Hepatocyte (in vitro differentiated cells): ENCODE measurements at regions not wholly inside any gene's neighbourhood (a gene's known extent, or its start where the extent isn't known, plus 50 kb on each side); places are given as distances from the start of the nearest gene placed in this dataset.

ENCODE experiments used
- DNase-seq: peaks from one replicate; pipeline ENCODE4 v3.0.0-alpha.2; 2016; ENCODE audit warnings: low spot score
- H2AFZ ChIP-seq: fragments of 200-600 bp; sonication (generic); 2 replicates; pipeline ENCODE4 v1.6.0; 2016; ENCODE audit warnings: antibody characterized with exemption, mild to moderate bottlenecking
- H3K27ac ChIP-seq: fragments of 200-600 bp; sonication (generic); 2 replicates; pipeline ENCODE4 v1.5.1; 2016; ENCODE audit warnings: mild to moderate bottlenecking
- H3K27me3 ChIP-seq: fragments of 200-600 bp; sonication (generic); 2 replicates; pipeline ENCODE4 v1.6.1; 2016
- H3K36me3 ChIP-seq: fragments of 200-600 bp; sonication (generic); replicated peaks from 2 replicates; pipeline ENCODE4 v1.5.1; 2016; ENCODE audit warnings: low read depth; ENCODE audit not compliant: insufficient read depth
- H3K4me1 ChIP-seq: fragments of 200-600 bp; sonication (generic); 2 replicates; pipeline ENCODE4 v1.5.1; 2016; ENCODE audit warnings: mild to moderate bottlenecking, moderate library complexity; ENCODE audit not compliant: insufficient read depth
- H3K4me2 ChIP-seq: fragments of 200-600 bp; sonication (generic); 2 replicates; pipeline ENCODE4 v1.6.0; 2016
- H3K4me3 ChIP-seq: fragments of 200-600 bp; sonication (generic); 2 replicates; pipeline ENCODE4 v1.5.1; 2016; ENCODE audit warnings: mild to moderate bottlenecking
- H3K79me2 ChIP-seq: fragments of 200-600 bp; sonication (generic); 2 replicates; pipeline ENCODE4 v1.6.0; 2017; ENCODE audit warnings: mild to moderate bottlenecking
- H3K9me2 ChIP-seq: fragments of 200-600 bp; sonication (generic); replicated peaks from 2 replicates; pipeline ENCODE4 v1.6.0; 2017; ENCODE audit warnings: mild to moderate bottlenecking; ENCODE audit not compliant: insufficient read depth
- H3K9me3 ChIP-seq: fragments of 200-600 bp; sonication (generic); 2 replicates; pipeline ENCODE4 v1.5.1; 2016; ENCODE audit warnings: low read depth, mild to moderate bottlenecking
- H4K20me1 ChIP-seq: fragments of 200-600 bp; sonication (generic); 2 replicates; pipeline ENCODE4 v1.6.0; 2016; ENCODE audit warnings: mild to moderate bottlenecking; ENCODE audit not compliant: insufficient read depth, poor library complexity, severe bottlenecking
- EZH2 ChIP-seq: fragments of 200-600 bp; sonication (generic); IDR thresholded peaks from 2 replicates; pipeline ENCODE4 v1.6.1; 2016; ENCODE audit warnings: antibody characterized with exemption, mild to moderate bottlenecking, borderline replicate concordance
- EZH2phosphoT487 ChIP-seq: fragments of 200-600 bp; sonication (generic); IDR thresholded peaks from one replicate; pipeline ENCODE4 v1.6.1; 2018; ENCODE audit warnings: antibody characterized with exemption, mild to moderate bottlenecking, low read depth, moderate library complexity; ENCODE audit not compliant: unreplicated experiment, severe bottlenecking
- WGBS: methylation state at CpG from one replicate; pipeline ENCODE4 v1.1.6; 2016; ENCODE audit warnings: low lambda C conversion rate; ENCODE audit errors: missing lambda C conversion rate; 5-methylcytosine and 5-hydroxymethylcytosine counted together
- TF ChIP-seq, protein P1 (sequence below): fragments of 200-600 bp; sonication (generic); IDR thresholded peaks from 2 replicates; pipeline ENCODE4 v1.5.1; 2016; ENCODE audit warnings: antibody characterized with exemption, mild to moderate bottlenecking; ENCODE audit not compliant: poor library complexity

DNA sequence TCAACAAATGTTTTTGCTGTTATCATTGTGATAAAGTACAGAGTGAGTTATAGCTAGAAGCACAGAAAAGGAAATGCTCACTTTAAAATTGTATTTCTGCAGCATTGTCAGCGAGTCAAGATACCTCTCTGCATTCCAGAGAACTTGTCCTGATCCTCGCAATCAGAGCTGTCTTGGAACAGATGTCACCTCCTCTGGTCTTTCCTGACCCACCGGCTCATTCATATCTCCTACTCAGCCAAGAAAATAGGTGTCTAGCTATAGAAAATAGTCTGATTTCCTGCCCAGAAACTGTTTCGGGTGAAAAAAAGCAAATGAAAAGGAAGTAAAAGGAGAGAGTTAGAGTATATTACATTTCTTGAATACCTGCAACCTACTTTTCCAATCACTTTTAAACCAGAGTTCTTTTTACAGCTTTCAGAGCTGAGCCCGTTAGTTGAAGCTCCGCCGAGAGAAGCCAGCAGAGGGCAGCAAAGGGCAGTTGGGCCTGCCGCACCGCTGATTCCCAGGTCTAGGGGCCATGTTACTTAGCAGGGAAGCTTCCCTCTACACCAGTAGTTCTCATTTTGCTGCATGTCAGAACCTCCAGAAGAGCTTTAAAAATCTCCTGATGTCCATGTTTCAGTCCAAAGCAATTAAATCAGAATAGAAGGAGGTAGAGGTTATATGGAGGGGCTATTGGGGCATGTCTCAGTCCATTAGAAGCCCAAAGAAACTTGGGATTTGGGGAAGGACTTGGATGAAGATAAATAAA, 185.7 kb upstream of the THRB start:
- H3K4me1 ChIP-seq = peaks cover 18% of the 10 kb centered on the region
- H3K27ac ChIP-seq = peak overlapping the region; percentile 24
- no peaks in the 10 kb centered on the region for H4K20me1 ChIP-seq
- H3K79me2 ChIP-seq = no peaks in the 10 kb centered on the region
- no peaks in the 10 kb centered on the region for H3K36me3 ChIP-seq
- H3K4me2 ChIP-seq = peak overlapping the region; percentile 21
- H2AFZ ChIP-seq = no peak overlapping the region
- WGBS = 31% methylated on average over 9 of the region's 9 CpGs
- no peaks in the 10 kb centered on the region for H3K9me3 ChIP-seq
- TF ChIP-seq EZH2phosphoT487 (no peak), EZH2 (no peak)
- TF ChIP-seq, protein P1, sequence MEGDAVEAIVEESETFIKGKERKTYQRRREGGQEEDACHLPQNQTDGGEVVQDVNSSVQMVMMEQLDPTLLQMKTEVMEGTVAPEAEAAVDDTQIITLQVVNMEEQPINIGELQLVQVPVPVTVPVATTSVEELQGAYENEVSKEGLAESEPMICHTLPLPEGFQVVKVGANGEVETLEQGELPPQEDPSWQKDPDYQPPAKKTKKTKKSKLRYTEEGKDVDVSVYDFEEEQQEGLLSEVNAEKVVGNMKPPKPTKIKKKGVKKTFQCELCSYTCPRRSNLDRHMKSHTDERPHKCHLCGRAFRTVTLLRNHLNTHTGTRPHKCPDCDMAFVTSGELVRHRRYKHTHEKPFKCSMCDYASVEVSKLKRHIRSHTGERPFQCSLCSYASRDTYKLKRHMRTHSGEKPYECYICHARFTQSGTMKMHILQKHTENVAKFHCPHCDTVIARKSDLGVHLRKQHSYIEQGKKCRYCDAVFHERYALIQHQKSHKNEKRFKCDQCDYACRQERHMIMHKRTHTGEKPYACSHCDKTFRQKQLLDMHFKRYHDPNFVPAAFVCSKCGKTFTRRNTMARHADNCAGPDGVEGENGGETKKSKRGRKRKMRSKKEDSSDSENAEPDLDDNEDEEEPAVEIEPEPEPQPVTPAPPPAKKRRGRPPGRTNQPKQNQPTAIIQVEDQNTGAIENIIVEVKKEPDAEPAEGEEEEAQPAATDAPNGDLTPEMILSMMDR = peak; percentile 83
- peak; percentile 87 for DNase-seq
- H3K4me3 ChIP-seq = no peak overlapping the region
- no peaks in the 10 kb centered on the region for H3K9me2 ChIP-seq
- H3K27me3 ChIP-seq = no peaks in the 10 kb centered on the region

DNA sequence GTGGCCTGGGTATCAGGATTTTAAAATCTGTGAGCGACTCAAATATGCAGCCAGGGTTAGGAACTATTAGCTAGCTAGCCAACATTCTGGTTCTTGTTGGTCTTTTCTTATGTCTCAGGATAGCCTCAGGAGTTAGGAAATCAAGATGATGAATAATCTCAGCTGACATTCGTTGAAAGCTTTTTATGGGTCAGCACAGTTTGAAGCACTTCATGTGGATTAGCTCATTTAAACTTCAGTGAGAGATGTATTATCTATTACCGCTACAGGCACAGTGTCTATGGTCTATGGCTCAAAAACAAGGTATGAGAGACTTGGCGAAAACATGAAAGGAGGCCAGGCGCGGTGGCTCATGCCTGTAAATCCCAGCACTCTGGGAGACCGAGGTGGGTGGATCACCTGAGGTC, 187.5 kb upstream of the THRB start:
- Histone ChIP-seq H3K79me2 (no peaks in the 10 kb centered on the region), H3K4me2 (no peak overlapping the region), H3K9me2 (no peaks in the 10 kb centered on the region), H4K20me1 (no peaks in the 10 kb centered on the region), H2AFZ (no peak overlapping the region), H3K27me3 (no peaks in the 10 kb centered on the region), H3K27ac (peak overlapping the region; percentile 46), H3K4me3 (no peak overlapping the region), H3K4me1 (peaks cover 22% of the 10 kb centered on the region), H3K9me3 (no peaks in the 10 kb centered on the region), H3K36me3 (no peaks in the 10 kb centered on the region)
- peak; percentile 34 for DNase-seq
- TF ChIP-seq, protein P1 = no peak
- no peak for TF ChIP-seq EZH2phosphoT487
- TF ChIP-seq EZH2 = no peak
- 65% methylated on average over 7 of the region's 7 CpGs for WGBS

DNA sequence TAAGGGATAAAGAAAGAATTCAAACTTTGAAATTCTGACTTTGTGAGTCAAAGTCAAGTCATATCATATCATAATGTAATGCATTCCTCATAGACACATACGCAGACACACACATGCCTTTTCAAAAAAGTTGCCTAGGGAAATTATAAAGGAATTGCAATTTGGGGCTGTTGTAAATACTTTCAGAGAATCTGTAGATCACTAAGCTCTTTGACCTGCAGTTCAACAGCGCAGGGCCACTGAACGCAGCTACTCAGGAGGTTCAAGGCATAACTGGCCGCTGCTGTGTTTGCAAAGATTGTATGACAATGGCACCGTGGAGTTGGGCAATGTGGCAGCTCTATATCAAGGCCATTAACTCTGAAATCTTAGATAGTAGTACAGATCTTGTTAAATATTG, 188.4 kb upstream of the THRB start:
- Histone ChIP-seq H3K27me3 (no peaks in the 10 kb centered on the region), H3K9me2 (no peaks in the 10 kb centered on the region), H3K9me3 (no peaks in the 10 kb centered on the region), H3K36me3 (no peaks in the 10 kb centered on the region), H3K4me2 (peak overlapping the region; percentile 51), H3K4me3 (no peak overlapping the region), H4K20me1 (no peaks in the 10 kb centered on the region), H3K4me1 (peaks cover 24% of the 10 kb centered on the region), H3K79me2 (no peaks in the 10 kb centered on the region), H3K27ac (peak overlapping the region; percentile 71), H2AFZ (no peak overlapping the region)
- WGBS = 27% methylated on average over 5 of the region's 5 CpGs
- TF ChIP-seq, protein P1 = no peak
- no peak for TF ChIP-seq EZH2
- TF ChIP-seq EZH2phosphoT487 = no peak
- no peak for DNase-seq
